Prostate gland (tissue), 2 donors: ENCODE measurements at regions not wholly inside any gene's neighbourhood (a gene's known extent, or its start where the extent isn't known, plus 50 kb on each side); places are given as distances from the start of the nearest gene placed in this dataset.

ENCODE experiments used
- DNase-seq: peaks from one replicate; pipeline ENCODE4 v3.0.0-alpha.2; 2019; ENCODE audit warnings: low spot score
- H3K27ac ChIP-seq, 2 donors: fragments of 200-600 bp; sonication (generic); 2 replicates each; pipeline ENCODE4 v1.5.1; 2017 to 2019
- H3K27me3 ChIP-seq: fragments of 200-600 bp; sonication (generic); replicated peaks from 2 replicates; pipeline ENCODE4 v1.5.1; 2019; ENCODE audit not compliant: insufficient read depth
- H3K36me3 ChIP-seq, 2 donors: fragments of 200-600 bp; sonication (generic); 1 replicate in 1 of 2; 2 replicates in 1 of 2; pipeline versions ENCODE4 v1.5.1 to v1.8.1; 2017 to 2019
- H3K4me1 ChIP-seq: fragments of 200-600 bp; sonication (generic); replicated peaks from 2 replicates; pipeline ENCODE4 v1.5.1; 2019
- H3K4me3 ChIP-seq, 2 donors: fragments of 200-600 bp; sonication (generic); 2 replicates each; pipeline ENCODE4 v1.5.1; 2017 to 2019
- H3K9me3 ChIP-seq: fragments of 200-600 bp; sonication (generic); 2 replicates; pipeline ENCODE4 v1.5.1; 2017
- POLR2A ChIP-seq: fragments of 450-650 bp; IDR thresholded peaks from one replicate; pipeline ENCODE4 v1.6.1; 2016; ENCODE audit warnings: antibody characterized with exemption, mild to moderate bottlenecking
- POLR2AphosphoS5 ChIP-seq: sonication (generic); formaldehyde crosslinking; IDR thresholded peaks from one replicate; pipeline ENCODE4 v1.6.1; 2017; ENCODE audit warnings: antibody characterized with exemption
- WGBS: methylation state at CpG from one replicate; pipeline ENCODE4 v1.1.5; 2018; 5-methylcytosine and 5-hydroxymethylcytosine counted together
- intact Hi-C: fragments of 100-400 bp; cut with DNase I; formaldehyde crosslinking; loops from one replicate; pipeline ENCODE4 v1.14.2; 2022
- TF ChIP-seq, protein P1 (sequence below), 4 experiments: fragments of 200-600 bp in 2 of 4; fragments of 450-650 bp in 2 of 4; sonication (generic) in 2 of 4; IDR thresholded peaks; 1 replicate in 3 of 4; 2 replicates in 1 of 4; pipeline ENCODE4 v1.5.1; 2016 to 2019; ENCODE audit warnings: antibody characterized with exemption in 4 of 4, mild to moderate bottlenecking in 2 of 4, moderate library complexity in 2 of 4

DNA sequence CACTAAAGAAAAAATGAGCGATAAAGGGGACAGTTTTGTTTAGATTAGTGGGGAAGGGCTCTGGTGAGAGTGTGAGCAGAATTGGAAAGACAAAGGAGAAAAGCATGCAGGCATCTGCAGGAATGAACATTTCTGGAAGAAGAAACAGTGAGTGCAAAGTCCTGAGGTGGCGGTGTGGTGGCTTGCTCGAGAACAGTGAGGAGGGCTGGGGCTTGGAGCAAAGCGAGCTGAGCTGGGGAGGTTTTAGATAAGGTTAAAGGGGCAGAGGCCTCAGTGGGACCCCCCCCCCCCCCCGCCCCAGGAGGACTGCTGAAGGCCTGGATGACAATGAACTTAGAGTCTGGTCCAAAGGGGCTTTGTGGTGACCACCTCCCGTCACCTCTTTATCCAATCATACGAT lies 202.7 kb upstream of the MVB12B start:
- no peaks in the 10 kb centered on the region for H3K4me1 ChIP-seq
- TF ChIP-seq POLR2AphosphoS5 (no peak), POLR2A (no peak)
- TF ChIP-seq, protein P1, sequence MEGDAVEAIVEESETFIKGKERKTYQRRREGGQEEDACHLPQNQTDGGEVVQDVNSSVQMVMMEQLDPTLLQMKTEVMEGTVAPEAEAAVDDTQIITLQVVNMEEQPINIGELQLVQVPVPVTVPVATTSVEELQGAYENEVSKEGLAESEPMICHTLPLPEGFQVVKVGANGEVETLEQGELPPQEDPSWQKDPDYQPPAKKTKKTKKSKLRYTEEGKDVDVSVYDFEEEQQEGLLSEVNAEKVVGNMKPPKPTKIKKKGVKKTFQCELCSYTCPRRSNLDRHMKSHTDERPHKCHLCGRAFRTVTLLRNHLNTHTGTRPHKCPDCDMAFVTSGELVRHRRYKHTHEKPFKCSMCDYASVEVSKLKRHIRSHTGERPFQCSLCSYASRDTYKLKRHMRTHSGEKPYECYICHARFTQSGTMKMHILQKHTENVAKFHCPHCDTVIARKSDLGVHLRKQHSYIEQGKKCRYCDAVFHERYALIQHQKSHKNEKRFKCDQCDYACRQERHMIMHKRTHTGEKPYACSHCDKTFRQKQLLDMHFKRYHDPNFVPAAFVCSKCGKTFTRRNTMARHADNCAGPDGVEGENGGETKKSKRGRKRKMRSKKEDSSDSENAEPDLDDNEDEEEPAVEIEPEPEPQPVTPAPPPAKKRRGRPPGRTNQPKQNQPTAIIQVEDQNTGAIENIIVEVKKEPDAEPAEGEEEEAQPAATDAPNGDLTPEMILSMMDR (IDR thresholded peaks at IDR 0.05): no peak
- no peak overlapping the region for H3K4me3 ChIP-seq
- H3K9me3 ChIP-seq: no peaks in the 10 kb centered on the region
- no peak for DNase-seq
- H3K36me3 ChIP-seq: no peaks in the 10 kb centered on the region
- H3K27me3 ChIP-seq: no peaks in the 10 kb centered on the region
- intact Hi-C loops: no loop called here
- H3K27ac ChIP-seq: no peak overlapping the region
- 62% methylated on average over 7 of the region's 7 CpGs for WGBS

DNA sequence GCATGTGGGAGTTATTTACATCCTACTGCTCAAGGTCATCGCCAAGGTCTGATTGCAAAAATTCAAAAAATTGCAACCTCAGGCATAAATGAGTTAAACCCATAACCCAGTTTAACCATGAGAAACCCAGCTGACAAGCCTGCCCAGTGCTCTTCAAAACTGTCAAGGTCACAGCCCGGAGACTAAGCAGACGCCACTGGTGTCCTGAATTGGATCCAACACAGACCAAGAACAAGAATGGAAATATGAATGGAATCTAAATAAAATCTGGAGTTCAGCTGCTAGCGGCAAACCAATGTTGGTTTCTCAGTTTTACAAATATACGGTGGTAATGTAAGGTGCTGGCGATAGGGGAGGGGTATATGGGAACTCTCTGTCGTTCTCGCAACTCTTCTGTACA lies 201.5 kb upstream of the MVB12B start:
- no peaks in the 10 kb centered on the region for H3K4me1 ChIP-seq
- 31% methylated on average over 8 of the region's 8 CpGs for WGBS
- H3K27ac ChIP-seq: no peak overlapping the region
- H3K4me3 ChIP-seq: no peak overlapping the region
- peaks cover 3% of the 10 kb centered on the region for H3K27me3 ChIP-seq
- no peaks in the 10 kb centered on the region for H3K36me3 ChIP-seq
- intact Hi-C loops: no loop called here
- DNase-seq: no peak
- no peaks in the 10 kb centered on the region for H3K9me3 ChIP-seq
- TF ChIP-seq, protein P1 (IDR thresholded peaks at IDR 0.05): no peak
- TF ChIP-seq POLR2A (no peak), POLR2AphosphoS5 (no peak)

DNA sequence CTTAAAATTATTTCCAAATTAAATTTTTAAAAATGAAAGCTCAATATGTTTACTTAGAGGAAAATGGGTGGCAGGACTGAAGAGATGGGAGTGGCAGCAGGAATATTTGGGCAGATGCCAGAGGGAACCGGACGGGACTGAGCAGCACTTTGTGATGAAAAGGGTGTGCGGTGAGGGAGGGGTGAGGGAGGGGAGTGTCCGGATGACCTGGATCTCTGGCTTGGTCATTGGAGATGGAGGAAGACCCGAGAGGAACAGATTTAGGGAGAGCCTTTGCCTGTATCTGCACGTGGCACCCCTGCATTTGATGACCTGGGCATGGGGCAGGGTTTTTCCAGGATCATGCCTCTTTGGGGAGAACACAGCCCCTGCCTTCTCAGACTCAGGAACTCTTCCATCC lies 201.1 kb upstream of the MVB12B start:
- no peak overlapping the region for H3K27ac ChIP-seq
- DNase-seq: no peak
- WGBS: 31% methylated on average over 6 of the region's 6 CpGs

DNA sequence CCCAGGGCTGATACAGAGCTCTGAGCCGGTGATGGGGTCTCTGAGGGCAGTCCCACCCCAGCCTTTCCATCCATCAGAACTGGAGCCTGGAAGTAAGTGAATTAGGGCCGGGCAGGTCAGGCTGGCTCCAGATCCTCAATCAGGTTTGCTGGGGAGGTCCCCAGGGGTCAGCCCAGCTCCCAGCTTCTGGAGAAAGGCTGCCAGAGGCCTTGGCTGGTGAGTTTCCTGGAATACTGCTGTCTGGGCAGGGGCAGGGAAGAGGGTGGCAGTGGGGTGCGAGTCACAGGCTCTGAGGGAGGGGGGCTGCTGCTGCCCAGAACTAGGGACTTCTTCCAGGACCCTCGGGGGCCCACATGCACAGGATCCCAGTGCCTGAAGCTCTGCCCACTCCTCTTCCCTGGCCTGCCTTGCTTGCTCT lies 200.6 kb upstream of the MVB12B start:
- 66% methylated on average over 4 of the region's 4 CpGs for WGBS
- H3K4me1 ChIP-seq: no peaks in the 10 kb centered on the region
- H3K4me3 ChIP-seq: no peak overlapping the region
- peaks cover 3% of the 10 kb centered on the region for H3K27me3 ChIP-seq
- H3K36me3 ChIP-seq: no peaks in the 10 kb centered on the region
- H3K27ac ChIP-seq: no peak overlapping the region
- H3K9me3 ChIP-seq: no peaks in the 10 kb centered on the region
- no peak for DNase-seq
- TF ChIP-seq POLR2A (no peak), POLR2AphosphoS5 (no peak)
- TF ChIP-seq, protein P1 (IDR thresholded peaks at IDR 0.05): no peak
- intact Hi-C loops: no loop called here

More for the DNA sequence above, 201.1 kb upstream of the MVB12B start:
- no peaks in the 10 kb centered on the region for H3K9me3 ChIP-seq
- H3K4me3 ChIP-seq: no peak overlapping the region
- no peaks in the 10 kb centered on the region for H3K36me3 ChIP-seq
- intact Hi-C loops: no loop called here
- no peaks in the 10 kb centered on the region for H3K4me1 ChIP-seq
- no peak for TF ChIP-seq POLR2A
- TF ChIP-seq POLR2AphosphoS5: no peak
- TF ChIP-seq, protein P1 (IDR thresholded peaks at IDR 0.05): no peak
- peaks cover 3% of the 10 kb centered on the region for H3K27me3 ChIP-seq

DNA sequence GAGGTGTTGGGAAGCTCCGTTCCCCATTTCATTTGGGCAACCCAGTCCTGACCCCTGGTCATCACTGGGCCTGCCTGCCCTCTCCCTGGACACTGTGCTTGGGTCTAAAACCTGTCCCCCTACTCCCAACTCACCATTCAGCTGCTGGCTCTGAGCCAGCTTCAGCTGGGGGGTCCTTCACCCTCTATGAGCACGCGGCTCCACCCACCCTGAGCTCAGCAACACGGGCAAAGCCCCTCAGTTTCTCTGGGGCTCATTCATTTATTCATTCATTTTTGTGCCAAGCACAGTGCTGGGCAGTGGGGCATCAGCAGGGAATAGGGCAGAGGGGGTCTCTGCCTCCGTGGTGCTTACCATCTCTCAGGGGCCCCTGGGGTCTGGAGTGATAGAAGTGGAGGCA lies 199.8 kb upstream of the MVB12B start:
- intact Hi-C loops: no loop called here

More for the DNA sequence above, 199.8 kb upstream of the MVB12B start:
- no peaks in the 10 kb centered on the region for H3K4me1 ChIP-seq
- DNase-seq: no peak
- H3K9me3 ChIP-seq: no peaks in the 10 kb centered on the region
- no peak overlapping the region for H3K4me3 ChIP-seq
- no peak overlapping the region for H3K27ac ChIP-seq
- TF ChIP-seq POLR2A: no peak
- TF ChIP-seq, protein P1 (IDR thresholded peaks at IDR 0.05): no peak
- TF ChIP-seq POLR2AphosphoS5: no peak
- WGBS: 80% methylated on average over 5 of the region's 5 CpGs
- H3K27me3 ChIP-seq: peaks cover 3% of the 10 kb centered on the region
- H3K36me3 ChIP-seq: no peaks in the 10 kb centered on the region
